HG03460 (cell line): ENCODE measurements at regions not wholly inside any gene's neighbourhood (a gene's known extent, or its start where the extent isn't known, plus 50 kb on each side); places are given as distances from the start of the nearest gene placed in this dataset.
"Not testable (repeated sequence)": the region's sequence is repeated elsewhere in the genome, so short reads cannot be mapped to it uniquely, and the experiment has no call there.

Experiments used
- ATAC-seq: cut with Tn5 transposase; IDR thresholded peaks from one replicate; pipeline ENCODE4 v1.9.1; 2021; ENCODE audit not compliant: unreplicated experiment

GRCh38 chr2:208674919-208675318, 268.3 kb downstream of the PTH2R start:
- no peak for ATAC-seq

DNA sequence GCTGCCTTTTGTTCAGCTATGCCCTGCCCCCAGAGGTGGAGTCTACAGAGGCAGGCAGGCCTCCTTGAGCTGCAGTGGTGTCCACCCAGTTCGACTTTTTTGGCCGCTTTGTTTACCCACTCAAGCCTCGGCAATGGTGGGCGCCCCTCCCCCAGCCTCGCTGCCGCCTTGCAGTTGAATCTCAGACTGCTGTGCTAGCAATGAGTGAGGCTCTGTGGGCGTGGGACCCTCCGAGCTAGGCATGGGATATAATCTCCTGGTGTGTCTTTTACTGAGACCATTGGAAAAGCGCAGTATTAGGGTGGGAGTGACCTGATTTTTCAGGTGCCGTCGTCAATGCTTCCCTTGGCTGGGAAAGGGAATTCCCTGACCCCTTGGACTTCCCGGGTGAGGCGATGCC, 279.3 kb downstream of the PTH2R start:
- not testable (repeated sequence) for ATAC-seq

- ATAC-seq = peak; percentile 57
Observed at GRCh38 chr2:208686665-208687064, 280.1 kb downstream of the PTH2R start.

GRCh38 chr2:208687720-208688119, 281.1 kb downstream of the PTH2R start:
- ATAC-seq = not testable (repeated sequence)

- no peak for ATAC-seq
Observed at GRCh38 chr2:208698114-208698513, 291.5 kb downstream of the PTH2R start.

DNA sequence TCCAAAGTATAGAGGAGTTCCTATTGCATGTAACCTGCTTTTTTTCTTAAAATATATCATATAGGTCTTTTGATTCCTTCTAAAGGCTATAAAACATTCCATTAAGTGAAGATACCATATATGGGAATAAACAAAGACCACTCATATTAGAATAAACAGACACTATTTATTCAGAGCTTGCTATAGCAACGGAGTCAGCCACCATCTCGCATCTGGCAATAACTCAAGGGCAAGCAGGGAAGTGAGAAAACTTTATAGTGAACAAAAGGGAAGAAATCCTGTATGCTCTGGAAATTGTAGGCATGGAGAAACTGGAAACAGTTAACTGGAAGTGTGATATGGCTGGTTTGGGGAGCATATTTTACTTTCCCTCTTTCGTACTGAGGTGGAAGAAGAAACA, 301.9 kb downstream of the PTH2R start:
- ATAC-seq = no peak

- no peak for ATAC-seq
Observed at GRCh38 chr2:208711598-208711997, 305.0 kb downstream of the PTH2R start.

DNA sequence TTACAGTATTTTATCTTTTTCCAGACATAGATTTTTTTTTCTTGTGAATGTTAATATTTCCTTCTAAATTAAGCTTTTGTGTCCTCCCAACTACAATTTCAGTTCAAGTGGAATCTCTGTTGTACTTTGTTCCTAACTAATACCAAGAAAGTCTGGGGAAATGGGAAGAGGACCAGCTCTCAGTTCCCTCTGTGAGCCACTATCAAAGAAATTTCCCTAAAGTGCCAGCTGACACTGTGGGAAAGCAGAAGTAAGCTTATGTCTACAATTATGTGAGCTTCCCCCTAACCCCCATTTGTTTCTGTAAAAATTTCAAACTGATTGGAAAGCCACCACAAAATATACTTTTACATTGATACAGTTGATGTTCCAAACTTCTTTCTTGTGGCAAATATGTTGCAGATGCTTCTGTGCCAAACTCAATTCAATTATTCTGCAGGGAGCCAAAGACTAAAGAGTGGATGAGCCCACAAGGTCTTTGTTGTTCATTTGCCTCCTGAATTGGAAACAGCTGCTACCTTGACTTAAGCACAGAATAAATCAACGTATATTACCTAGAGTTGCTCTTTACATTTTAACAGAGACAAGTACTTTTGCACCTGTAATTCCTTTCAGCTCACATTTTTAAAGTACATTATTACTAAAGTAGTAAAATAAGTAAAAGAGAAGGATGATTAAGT, 306.6 kb downstream of the PTH2R start:
- no peak for ATAC-seq

- no peak for ATAC-seq
Observed at GRCh38 chr2:208718828-208719227, 312.2 kb downstream of the PTH2R start.

DNA sequence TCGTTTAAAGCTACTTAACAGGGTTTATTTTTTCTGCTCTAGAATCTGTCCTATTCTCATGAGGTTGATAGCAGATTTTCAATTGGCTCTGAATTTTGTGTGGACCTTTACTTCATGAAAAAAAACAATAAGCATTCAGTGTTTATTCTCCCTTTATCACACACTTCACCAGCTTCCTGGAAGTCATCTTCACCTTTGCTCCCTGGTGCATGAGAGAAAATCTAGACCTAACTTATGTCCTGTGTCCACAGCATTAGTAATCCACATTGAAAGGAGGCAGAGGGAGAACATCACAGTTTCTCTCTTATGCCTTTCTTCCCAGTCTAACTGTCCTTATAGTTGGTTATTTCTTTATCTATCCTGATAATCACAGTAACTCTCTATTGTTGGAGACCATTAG, 316.1 kb downstream of the PTH2R start:
- ATAC-seq = no peak

DNA sequence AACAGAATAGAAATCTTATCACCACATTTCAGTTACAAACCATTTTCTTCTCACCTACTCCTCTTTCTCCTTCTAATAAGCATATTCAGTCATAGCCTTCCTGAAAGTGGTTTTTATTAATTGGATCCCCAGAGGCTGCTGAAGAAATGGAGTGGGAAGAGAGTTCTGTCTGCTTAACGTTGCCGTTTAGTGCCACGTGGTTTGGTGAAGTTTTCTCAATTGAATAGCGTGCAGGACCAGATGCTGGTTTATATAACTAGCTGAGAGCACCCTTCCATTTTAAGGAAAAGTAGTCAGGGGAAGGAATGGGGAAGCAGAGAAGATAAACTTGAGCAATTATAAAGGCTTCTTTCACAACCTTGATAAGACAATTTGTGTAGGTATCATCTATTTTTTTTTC, 318.7 kb downstream of the PTH2R start:
- ATAC-seq = no peak

DNA sequence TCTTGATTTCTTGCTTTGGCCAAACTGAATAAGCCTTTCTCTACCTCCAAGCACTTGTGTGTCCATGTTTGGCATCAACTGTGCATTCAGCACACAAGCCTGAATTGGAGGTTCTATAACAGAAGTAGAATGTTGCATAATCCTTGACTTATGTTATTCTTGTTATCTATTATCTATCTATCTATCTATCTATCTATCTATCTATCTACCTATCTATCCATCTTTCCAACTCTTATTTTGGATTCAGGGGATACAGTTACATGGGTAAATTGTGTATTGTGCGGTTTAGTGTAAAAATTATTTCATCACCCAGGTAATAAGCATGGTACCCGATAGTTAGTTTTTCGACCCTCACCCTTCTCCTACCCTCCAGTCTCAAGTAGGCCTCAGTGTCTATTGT, 319.6 kb downstream of the PTH2R start:
- ATAC-seq = no peak

- not testable (repeated sequence) for ATAC-seq
Observed at GRCh38 chr2:208751663-208752415, 345.2 kb downstream of the PTH2R start.

DNA sequence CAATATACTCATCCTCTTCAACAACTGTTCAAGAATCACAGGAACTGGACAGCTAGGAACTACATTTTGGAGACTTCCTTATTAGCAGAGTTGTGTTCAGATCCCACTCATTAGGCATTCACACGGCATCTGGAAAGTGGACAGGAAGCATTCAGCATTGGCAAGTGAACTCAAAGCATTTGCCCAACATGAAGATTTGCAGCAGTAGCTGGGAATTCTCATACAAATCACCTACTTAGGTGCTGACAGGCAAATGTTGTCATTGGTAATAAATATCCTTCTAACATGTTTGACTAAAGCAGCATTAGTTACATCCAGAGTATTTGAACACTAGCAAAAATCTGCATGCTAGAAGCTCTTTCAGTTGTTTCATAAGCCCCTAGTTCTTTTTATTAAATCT, 350.8 kb downstream of the PTH2R start:
- ATAC-seq = no peak

DNA sequence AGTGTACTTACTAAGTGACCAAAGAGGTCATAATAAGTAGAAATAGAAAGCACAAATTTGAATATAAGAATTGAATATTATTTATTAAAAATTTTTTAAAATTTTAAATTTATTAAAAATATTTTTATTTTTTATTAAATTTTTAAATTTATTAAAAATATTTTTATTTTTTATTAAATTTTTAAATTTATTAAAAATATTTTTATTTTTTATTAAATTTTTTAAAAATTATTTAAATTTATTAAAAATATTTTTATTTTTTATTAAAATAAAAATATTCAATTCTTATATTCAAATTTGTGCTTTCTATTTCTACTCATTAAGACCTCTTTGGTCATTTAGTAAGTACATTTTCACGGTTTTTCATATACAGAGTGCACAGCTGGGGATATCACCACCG, 366.5 kb downstream of the PTH2R start:
- not testable (repeated sequence) for ATAC-seq

GRCh38 chr2:208781166-208781565, 374.6 kb downstream of the PTH2R start:
- ATAC-seq = no peak

DNA sequence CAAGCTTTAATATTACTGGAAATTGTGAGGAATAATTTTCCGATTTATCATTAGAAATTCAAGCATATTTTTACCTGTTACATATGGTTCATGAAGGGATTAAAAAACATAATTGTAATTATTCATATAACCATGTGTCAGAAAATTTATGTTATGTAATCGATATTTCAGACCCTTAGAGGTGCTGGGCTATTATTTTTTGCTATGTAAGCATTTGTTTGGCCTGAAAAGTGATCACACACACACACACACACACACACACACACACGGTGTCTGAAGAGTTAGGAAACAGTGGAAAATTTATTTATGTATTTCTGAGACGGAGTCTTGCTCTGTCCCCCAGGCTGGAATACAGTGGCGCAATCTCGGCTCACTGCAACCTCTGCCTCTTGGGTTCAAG, 375.5 kb downstream of the PTH2R start:
- ATAC-seq = no peak

GRCh38 chr2:208783184-208783583, 376.6 kb downstream of the PTH2R start:
- ATAC-seq = no peak

GRCh38 chr2:208784774-208785173, 378.2 kb downstream of the PTH2R start:
- not testable (repeated sequence) for ATAC-seq

DNA sequence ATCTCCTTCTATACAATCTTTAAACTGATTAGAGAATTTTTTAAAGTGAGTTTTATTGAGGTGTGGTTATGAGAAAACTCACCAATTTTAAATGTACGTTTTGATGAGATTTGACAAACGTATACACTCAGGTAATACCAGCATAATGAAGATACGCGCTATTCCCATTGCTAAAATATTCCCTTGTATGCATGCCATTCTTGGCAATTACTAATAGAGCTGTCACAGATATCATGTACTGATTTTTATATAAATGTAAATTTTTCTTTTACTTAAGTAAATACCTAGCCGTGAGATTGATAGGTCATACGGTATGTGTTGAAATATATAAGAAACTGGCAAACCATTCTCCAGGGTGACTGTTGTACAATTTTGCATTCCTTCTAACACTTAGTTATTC, 384.7 kb downstream of the PTH2R start:
- ATAC-seq = no peak

- no peak for ATAC-seq
Observed at GRCh38 chr2:208792766-208793165, 386.2 kb downstream of the PTH2R start.

- ATAC-seq = no peak
Observed at GRCh38 chr2:208793434-208793833, 386.8 kb downstream of the PTH2R start.
